ENCODE measurements at regions not wholly inside any gene's neighbourhood (a gene's known extent, or its start where the extent isn't known, plus 50 kb on each side); places are given as distances from the start of the nearest gene placed in this dataset.

DNA sequence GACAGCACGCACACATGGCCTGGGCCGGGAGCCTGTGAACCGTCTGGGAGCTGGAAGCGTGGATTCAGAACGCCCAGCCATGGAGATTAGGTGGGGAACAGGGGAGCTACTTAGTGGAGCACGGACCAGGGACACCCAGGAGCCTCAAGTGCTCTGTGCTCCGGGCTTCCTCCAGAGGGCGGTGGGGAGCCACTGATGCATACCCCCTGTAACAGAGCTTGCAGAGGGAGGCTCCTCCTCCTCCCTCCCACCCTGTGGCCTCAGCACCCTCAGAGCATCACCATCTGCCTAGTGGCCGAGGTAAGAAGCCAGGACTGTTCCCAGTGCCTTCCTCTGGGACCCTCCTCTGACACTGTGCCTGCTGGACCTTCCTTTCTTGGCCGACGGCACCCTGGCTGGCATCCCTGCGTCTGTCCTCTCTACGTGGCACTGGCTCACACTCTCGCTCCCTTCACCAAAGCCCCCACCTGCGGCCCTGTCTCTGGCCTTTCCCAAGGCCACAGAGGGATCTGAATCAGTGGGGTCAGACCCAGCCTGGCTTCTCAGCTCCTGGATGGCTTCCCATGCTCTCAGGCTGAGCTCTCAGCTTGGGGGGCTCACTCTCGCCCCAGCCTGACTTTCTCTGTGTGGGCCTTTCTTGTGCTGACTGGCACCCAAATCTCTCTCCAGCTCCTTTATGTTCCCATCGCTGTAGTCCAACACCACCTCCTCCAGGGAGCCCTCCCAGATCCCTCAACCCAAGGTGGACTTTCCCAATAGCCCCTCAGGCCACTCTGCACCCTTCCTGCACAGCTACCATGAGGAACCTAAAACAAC is 780.9 kb downstream of the BRD1 start:
- Histone ChIP-seq H3K9me3 (no peaks in the 10 kb centered on the region), H3K36me3 (no peaks in the 10 kb centered on the region), H3K27me3 (peaks cover 0 to 48% of the 10 kb centered on the region in 2 donors), H3K4me1 (no peaks in the 10 kb centered on the region), H3K4me3 (no peak overlapping the region), H3K27ac (no peak overlapping the region)
- TF ChIP-seq, protein P1, sequence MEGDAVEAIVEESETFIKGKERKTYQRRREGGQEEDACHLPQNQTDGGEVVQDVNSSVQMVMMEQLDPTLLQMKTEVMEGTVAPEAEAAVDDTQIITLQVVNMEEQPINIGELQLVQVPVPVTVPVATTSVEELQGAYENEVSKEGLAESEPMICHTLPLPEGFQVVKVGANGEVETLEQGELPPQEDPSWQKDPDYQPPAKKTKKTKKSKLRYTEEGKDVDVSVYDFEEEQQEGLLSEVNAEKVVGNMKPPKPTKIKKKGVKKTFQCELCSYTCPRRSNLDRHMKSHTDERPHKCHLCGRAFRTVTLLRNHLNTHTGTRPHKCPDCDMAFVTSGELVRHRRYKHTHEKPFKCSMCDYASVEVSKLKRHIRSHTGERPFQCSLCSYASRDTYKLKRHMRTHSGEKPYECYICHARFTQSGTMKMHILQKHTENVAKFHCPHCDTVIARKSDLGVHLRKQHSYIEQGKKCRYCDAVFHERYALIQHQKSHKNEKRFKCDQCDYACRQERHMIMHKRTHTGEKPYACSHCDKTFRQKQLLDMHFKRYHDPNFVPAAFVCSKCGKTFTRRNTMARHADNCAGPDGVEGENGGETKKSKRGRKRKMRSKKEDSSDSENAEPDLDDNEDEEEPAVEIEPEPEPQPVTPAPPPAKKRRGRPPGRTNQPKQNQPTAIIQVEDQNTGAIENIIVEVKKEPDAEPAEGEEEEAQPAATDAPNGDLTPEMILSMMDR (IDR thresholded peaks at IDR 0.05): no peak
- ATAC-seq (peak; percentile 64), DNase-seq (peak in 1 of 4 donors; percentile 42)
- intact Hi-C loops (cut with DNase I): no loop called here

DNA sequence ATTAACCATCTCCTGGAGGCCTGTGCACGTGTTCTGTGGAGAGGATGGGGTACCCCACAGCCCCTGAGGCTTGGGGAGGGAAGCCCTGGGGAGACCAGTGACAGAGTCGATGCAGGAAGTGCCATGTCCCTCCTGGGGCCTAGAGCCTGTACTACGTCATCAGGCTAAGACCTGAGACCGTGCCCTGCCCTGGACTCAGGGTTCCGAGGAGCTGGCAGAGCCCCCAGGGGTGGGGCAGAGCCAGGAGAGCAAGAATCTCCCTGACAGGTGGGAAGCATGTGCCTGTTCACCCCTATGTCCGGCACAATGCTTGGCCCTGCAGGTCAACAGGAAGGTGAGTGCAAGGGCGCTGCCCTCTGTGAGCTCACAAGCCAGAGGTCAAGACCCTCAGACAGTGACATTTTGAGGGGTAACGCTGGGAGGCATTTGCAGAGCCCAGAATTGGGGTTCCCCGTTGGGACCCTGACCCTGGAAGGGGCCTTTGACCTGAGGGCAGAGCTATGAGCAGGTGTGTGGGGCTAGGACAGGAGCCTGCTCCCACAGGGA is 781.6 kb downstream of the BRD1 start:
- Histone ChIP-seq H3K27me3 (peaks cover 0 to 47% of the 10 kb centered on the region in 2 donors), H3K9me3 (no peaks in the 10 kb centered on the region), H3K4me1 (no peaks in the 10 kb centered on the region), H3K27ac (no peak overlapping the region), H3K36me3 (no peaks in the 10 kb centered on the region), H3K4me3 (no peak overlapping the region)
- no peak for DNase-seq
- intact Hi-C loops (cut with DNase I): no loop called here
- TF ChIP-seq, protein P1 (IDR thresholded peaks at IDR 0.05): no peak
- no peak for ATAC-seq

DNA sequence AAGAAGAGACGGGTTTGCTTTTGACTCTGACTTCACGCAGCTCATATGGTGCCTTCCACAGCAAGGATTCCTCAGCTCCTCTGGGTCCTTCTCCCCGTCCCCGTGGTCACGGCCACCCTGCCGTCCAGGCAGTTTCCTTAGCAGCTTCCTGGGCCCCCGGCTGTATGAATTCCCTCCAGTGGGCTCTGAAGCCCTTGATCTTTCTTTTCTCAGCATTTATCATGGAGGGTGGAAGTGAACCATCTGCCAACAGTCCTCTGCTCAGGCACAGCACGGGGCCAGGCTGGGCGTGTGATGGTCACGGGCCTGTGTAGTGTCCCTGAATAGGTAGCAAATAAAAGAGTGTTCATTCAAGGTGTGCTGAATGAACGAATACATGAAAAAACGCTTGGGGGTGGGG is 782.4 kb downstream of the BRD1 start:
- no peaks in the 10 kb centered on the region for H3K4me1 ChIP-seq
- DNase-seq (no peak), ATAC-seq (no peak)
- H3K4me3 ChIP-seq: no peak overlapping the region
- H3K27me3 ChIP-seq: peaks cover 0 to 49% of the 10 kb centered on the region in 2 donors
- no peaks in the 10 kb centered on the region for H3K36me3 ChIP-seq
- no peak overlapping the region for H3K27ac ChIP-seq
- TF ChIP-seq, protein P1 (IDR thresholded peaks at IDR 0.05): no peak
- intact Hi-C loops (cut with DNase I): no loop called here
- H3K9me3 ChIP-seq: no peaks in the 10 kb centered on the region

DNA sequence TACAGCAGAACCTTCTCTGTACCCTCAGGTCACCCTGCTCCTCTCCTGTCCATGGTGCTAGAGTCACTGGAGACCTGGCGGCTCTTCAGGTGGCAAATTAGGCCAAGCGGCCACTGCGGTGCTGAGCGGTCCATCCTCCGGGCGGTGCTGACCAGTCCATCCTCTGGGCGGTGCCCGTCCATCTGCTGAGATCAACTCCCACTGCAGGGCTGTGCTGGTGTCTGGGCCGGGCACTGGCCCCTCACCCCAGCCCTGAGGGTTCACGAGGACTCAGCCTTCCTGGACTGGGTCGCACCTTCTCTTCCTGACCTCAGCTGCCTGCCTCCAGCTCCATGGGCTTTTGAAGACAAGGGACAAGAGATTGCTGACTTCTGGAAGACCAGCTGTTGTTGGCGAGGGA is 782.9 kb downstream of the BRD1 start:
- DNase-seq (no peak), ATAC-seq (no peak)

DNA sequence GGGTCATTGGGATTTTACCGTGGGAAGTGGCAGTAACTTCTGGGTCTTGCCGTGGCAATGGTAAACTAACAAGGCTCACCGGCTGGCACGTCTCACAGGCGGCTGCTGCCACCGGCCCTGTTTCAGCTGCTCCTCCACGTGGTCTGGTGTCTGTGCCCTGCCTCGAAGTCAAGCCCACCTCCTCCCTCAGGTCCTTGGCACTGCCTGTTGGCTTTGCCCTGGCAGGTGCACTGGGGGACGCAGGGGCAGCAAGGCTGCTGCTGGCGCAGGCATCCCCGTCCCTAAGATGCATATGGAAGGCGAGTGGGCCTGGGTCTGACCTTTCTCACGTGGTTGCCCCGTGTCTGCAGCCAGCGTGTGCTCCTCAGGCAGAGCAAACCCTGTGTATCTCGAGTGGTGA is 783.6 kb downstream of the BRD1 start:
- Histone ChIP-seq H3K9me3 (no peaks in the 10 kb centered on the region), H3K27me3 (peaks cover 0 to 49% of the 10 kb centered on the region in 2 donors), H3K4me1 (no peaks in the 10 kb centered on the region), H3K36me3 (no peaks in the 10 kb centered on the region), H3K27ac (no peak overlapping the region), H3K4me3 (no peak overlapping the region)
- ATAC-seq: no peak
- DNase-seq: no peak
- TF ChIP-seq, protein P1 (IDR thresholded peaks at IDR 0.05): no peak
- intact Hi-C loops (cut with DNase I): no loop called here

More for the DNA sequence above, 782.9 kb downstream of the BRD1 start:
- Histone ChIP-seq H3K9me3 (no peaks in the 10 kb centered on the region), H3K27me3 (peaks cover 0 to 49% of the 10 kb centered on the region in 2 donors), H3K4me3 (no peak overlapping the region), H3K36me3 (no peaks in the 10 kb centered on the region), H3K4me1 (no peaks in the 10 kb centered on the region), H3K27ac (no peak overlapping the region)
- TF ChIP-seq, protein P1 (IDR thresholded peaks at IDR 0.05): no peak
- intact Hi-C loops (cut with DNase I): no loop called here

All from left lung (tissue), 4 donors.